C4-2B (cell line): ENCODE measurements at regions not wholly inside any gene's neighbourhood (a gene's known extent, or its start where the extent isn't known, plus 50 kb on each side); places are given as distances from the start of the nearest gene placed in this dataset.
"Not testable (repeated sequence)": the region's sequence is repeated elsewhere in the genome, so short reads cannot be mapped to it uniquely, and the experiment has no call there.

Source experiments
- ZFX ChIP-seq: fragments of 450-650 bp; IDR thresholded peaks from 2 replicates; pipeline ENCODE4 v1.6.1; 2017
- TF ChIP-seq, protein P1 (sequence below): fragments of 450-650 bp; conservative IDR thresholded peaks from 2 replicates; pipeline ENCODE4 v1.5.1; 2017; ENCODE audit warnings: mild to moderate bottlenecking

DNA sequence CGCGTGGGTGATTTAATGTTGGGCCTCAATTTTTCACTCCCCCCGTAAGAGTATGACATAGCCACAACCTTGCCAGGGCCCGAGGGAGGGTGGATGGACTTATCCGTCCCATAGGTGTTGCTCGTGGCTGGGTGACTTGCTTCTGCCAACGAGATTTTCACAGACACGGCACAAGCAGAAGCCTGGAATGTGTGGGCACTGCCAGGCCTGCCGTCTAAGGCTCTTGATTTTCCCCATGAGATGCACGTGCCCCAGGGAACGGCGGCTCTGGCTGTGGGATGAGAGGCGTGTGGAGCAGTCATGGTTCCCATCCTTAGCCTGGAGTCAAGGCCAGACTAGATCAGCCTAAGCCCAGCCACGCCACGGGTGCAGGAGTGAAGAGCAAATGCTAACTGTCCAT lies 58.6 kb upstream of the APOD start:
- TF ChIP-seq, protein P1, sequence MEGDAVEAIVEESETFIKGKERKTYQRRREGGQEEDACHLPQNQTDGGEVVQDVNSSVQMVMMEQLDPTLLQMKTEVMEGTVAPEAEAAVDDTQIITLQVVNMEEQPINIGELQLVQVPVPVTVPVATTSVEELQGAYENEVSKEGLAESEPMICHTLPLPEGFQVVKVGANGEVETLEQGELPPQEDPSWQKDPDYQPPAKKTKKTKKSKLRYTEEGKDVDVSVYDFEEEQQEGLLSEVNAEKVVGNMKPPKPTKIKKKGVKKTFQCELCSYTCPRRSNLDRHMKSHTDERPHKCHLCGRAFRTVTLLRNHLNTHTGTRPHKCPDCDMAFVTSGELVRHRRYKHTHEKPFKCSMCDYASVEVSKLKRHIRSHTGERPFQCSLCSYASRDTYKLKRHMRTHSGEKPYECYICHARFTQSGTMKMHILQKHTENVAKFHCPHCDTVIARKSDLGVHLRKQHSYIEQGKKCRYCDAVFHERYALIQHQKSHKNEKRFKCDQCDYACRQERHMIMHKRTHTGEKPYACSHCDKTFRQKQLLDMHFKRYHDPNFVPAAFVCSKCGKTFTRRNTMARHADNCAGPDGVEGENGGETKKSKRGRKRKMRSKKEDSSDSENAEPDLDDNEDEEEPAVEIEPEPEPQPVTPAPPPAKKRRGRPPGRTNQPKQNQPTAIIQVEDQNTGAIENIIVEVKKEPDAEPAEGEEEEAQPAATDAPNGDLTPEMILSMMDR: not testable (repeated sequence)
- not testable (repeated sequence) for TF ChIP-seq ZFX
